Parathyroid adenoma (tissue), 2 donors: ENCODE measurements at regions not wholly inside any gene's neighbourhood (a gene's known extent, or its start where the extent isn't known, plus 50 kb on each side); places are given as distances from the start of the nearest gene placed in this dataset.

ENCODE experiments used
- H2AFZ ChIP-seq: fragments of 300-600 bp; sonication (generic); one replicate; pipeline ENCODE4 v1.7.0; 2017; ENCODE audit warnings: antibody characterized with exemption, mild to moderate bottlenecking
- H3K27ac ChIP-seq: fragments of 300-600 bp; sonication (generic); one replicate; pipeline ENCODE4 v1.7.0; 2017
- H3K27me3 ChIP-seq: fragments of 300-600 bp; sonication (generic); one replicate; pipeline ENCODE4 v1.7.0; 2017; ENCODE audit warnings: low read length; ENCODE audit not compliant: control insufficient read depth, insufficient read depth
- H3K36me3 ChIP-seq: fragments of 300-600 bp; sonication (generic); one replicate; pipeline ENCODE4 v1.7.0; 2017; ENCODE audit warnings: low read length; ENCODE audit not compliant: control insufficient read depth, insufficient read depth
- H3K4me1 ChIP-seq: fragments of 300-600 bp; sonication (generic); one replicate; pipeline ENCODE4 v1.7.0; 2017; ENCODE audit warnings: control low read depth
- H3K4me2 ChIP-seq: fragments of 300-600 bp; sonication (generic); one replicate; pipeline ENCODE4 v1.7.0; 2017; ENCODE audit warnings: low read length
- H3K4me3 ChIP-seq: fragments of 300-600 bp; sonication (generic); one replicate; pipeline ENCODE4 v1.7.0; 2017; ENCODE audit warnings: low read depth, low read length
- H3K79me2 ChIP-seq: fragments of 300-600 bp; sonication (generic); one replicate; pipeline ENCODE4 v1.7.0; 2017; ENCODE audit warnings: control low read depth
- H3K9ac ChIP-seq: fragments of 300-600 bp; sonication (generic); one replicate; pipeline ENCODE4 v1.7.0; 2017; ENCODE audit warnings: mild to moderate bottlenecking
- H3K9me3 ChIP-seq: fragments of 300-600 bp; sonication (generic); one replicate; pipeline ENCODE4 v1.7.0; 2017; ENCODE audit warnings: low read length; ENCODE audit not compliant: control insufficient read depth
- TF ChIP-seq, protein P1 (sequence below): fragments of 300-600 bp; sonication (generic); IDR thresholded peaks from one replicate; pipeline ENCODE4 v1.7.0; 2017; ENCODE audit warnings: antibody characterized with exemption, mild to moderate bottlenecking
- donor health status: primary hyperparathyroidism.

DNA sequence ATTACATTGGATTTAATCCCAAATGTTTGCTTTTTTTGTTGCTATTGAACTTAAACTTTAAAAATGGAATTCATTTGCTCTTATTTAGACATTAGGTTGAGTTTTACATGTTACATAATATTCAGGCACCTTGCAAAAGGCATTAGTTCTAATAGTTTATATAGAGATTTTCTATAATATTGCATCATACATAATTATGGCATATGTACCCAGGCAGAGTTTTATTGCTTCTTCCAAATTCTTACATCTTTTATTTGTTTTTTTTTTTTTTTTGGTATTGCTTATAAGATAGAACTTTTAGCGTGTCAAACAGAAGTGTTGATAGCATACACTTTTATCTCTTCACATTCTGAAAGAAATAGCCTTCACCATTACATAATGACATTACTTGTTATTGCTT is 487.7 kb downstream of the GABRG1 start:
- no peaks in the 10 kb centered on the region for H3K27me3 ChIP-seq
- no peaks in the 10 kb centered on the region for H3K4me1 ChIP-seq
- no peak overlapping the region for H3K4me2 ChIP-seq
- no peaks in the 10 kb centered on the region for H3K9me3 ChIP-seq
- H3K9ac ChIP-seq: no peak overlapping the region
- TF ChIP-seq, protein P1, sequence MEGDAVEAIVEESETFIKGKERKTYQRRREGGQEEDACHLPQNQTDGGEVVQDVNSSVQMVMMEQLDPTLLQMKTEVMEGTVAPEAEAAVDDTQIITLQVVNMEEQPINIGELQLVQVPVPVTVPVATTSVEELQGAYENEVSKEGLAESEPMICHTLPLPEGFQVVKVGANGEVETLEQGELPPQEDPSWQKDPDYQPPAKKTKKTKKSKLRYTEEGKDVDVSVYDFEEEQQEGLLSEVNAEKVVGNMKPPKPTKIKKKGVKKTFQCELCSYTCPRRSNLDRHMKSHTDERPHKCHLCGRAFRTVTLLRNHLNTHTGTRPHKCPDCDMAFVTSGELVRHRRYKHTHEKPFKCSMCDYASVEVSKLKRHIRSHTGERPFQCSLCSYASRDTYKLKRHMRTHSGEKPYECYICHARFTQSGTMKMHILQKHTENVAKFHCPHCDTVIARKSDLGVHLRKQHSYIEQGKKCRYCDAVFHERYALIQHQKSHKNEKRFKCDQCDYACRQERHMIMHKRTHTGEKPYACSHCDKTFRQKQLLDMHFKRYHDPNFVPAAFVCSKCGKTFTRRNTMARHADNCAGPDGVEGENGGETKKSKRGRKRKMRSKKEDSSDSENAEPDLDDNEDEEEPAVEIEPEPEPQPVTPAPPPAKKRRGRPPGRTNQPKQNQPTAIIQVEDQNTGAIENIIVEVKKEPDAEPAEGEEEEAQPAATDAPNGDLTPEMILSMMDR: no peak
- H3K4me3 ChIP-seq: no peak overlapping the region
- no peak overlapping the region for H2AFZ ChIP-seq
- no peaks in the 10 kb centered on the region for H3K79me2 ChIP-seq
- no peaks in the 10 kb centered on the region for H3K36me3 ChIP-seq
- no peak overlapping the region for H3K27ac ChIP-seq

DNA sequence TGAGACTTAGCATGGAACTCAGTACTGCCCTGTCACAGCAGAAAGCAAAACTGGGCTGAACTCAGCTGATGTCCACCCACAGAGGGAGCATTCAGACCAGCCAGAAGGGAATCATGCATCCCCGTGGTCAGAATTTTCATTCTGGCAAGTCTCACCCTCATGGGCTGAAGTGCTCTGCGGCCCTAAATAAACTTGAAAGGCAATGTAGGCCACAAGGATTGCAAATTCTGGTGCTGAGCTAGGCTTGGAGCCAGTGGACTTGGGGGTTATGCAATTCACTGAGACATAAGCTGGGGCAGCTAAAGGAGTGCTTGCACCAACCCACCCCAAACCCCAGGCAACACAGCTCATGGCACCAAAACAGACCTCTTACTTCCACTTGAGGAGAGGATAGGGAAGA is 494.1 kb downstream of the GABRG1 start:
- Histone ChIP-seq H2AFZ (no peak overlapping the region), H3K79me2 (no peaks in the 10 kb centered on the region), H3K9ac (no peak overlapping the region), H3K9me3 (no peaks in the 10 kb centered on the region), H3K4me2 (no peak overlapping the region), H3K4me3 (no peak overlapping the region), H3K36me3 (no peaks in the 10 kb centered on the region), H3K27ac (no peak overlapping the region), H3K4me1 (no peaks in the 10 kb centered on the region), H3K27me3 (no peaks in the 10 kb centered on the region)
- TF ChIP-seq, protein P1: no peak

DNA sequence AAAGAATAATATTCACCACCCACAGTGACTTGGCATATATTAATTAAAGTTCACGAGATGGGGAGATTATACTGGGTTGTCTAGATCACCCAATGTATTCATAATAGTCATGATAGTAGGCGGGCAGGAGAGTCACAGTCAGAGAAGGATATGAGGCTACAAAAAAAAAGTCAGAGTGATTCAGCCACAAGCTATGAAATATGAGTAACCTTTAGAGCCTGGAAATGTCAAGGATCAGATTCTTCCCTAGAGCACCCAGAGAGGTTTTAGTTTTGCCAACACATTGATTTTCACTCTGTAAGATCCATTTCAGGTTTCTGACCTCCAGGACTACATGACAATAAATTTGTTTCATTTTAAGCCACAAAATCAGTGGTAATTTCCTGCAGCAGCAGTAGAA is 501.9 kb downstream of the GABRG1 start:
- H3K79me2 ChIP-seq: no peaks in the 10 kb centered on the region
- H3K27me3 ChIP-seq: no peaks in the 10 kb centered on the region
- no peak overlapping the region for H2AFZ ChIP-seq
- no peak overlapping the region for H3K9ac ChIP-seq
- H3K4me3 ChIP-seq: no peak overlapping the region
- H3K4me2 ChIP-seq: no peak overlapping the region
- no peaks in the 10 kb centered on the region for H3K4me1 ChIP-seq
- H3K9me3 ChIP-seq: no peaks in the 10 kb centered on the region
- TF ChIP-seq, protein P1: no peak
- no peak overlapping the region for H3K27ac ChIP-seq
- H3K36me3 ChIP-seq: no peaks in the 10 kb centered on the region

DNA sequence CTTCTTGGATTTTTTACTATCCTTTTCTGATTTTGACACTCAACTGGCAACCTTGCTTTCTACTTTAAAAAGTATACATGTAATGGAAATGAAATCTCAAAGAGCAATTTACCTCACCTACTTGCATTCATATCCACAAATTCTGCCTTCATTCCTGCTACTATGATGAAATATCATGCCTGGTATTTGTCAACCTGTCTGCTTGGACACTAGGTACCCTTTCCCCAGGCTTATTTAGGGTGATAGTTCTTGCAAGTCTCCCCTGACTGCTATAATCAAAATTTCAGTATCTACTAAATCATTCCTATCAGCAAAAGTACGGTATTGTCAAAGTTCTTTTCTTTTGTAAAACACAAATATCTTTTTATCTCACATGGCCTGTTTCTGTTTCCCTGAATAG is 503.0 kb downstream of the GABRG1 start:
- Histone ChIP-seq H3K4me2 (no peak overlapping the region), H3K9ac (no peak overlapping the region), H3K4me3 (no peak overlapping the region), H3K4me1 (no peaks in the 10 kb centered on the region), H2AFZ (no peak overlapping the region), H3K79me2 (no peaks in the 10 kb centered on the region), H3K27me3 (no peaks in the 10 kb centered on the region), H3K9me3 (no peaks in the 10 kb centered on the region), H3K27ac (no peak overlapping the region), H3K36me3 (no peaks in the 10 kb centered on the region)
- TF ChIP-seq, protein P1: no peak

DNA sequence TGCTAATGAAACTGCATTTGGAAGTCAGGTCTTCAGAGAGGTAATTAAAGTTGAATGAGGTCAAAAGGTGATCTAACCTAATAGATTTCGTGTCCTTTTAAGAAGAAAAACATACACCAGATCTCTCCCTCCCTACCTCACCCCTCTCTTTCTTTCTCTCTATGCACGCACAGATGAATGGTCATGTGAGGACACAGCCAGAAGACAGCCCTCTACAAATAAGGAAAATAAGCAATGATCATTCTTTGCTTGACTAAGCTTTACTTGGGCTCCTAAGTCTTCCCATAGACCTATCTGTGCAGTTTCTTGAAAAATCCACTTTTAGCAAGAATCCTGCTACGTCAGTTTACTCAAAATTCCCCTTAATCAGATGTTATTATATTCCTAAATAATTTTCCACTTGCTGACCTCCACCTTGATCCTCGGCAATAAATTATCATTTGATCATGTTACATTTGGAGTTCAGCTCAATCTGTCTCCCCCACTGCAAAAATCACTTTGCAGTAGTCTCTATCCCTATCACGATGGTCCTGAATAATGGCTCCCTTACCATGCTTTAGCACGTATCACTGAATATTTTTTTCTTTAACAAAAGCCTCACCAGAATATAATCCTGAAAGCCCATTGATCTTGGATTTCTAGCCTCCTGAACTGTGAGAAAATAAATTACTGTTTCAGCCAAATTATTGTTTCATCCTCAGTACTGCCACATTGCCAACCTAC is 527.3 kb downstream of the GABRG1 start:
- Histone ChIP-seq H3K27me3 (no peaks in the 10 kb centered on the region), H3K79me2 (no peaks in the 10 kb centered on the region), H3K27ac (no peak overlapping the region), H3K4me1 (no peaks in the 10 kb centered on the region), H3K36me3 (no peaks in the 10 kb centered on the region), H3K4me2 (no peak overlapping the region), H2AFZ (no peak overlapping the region), H3K9me3 (no peaks in the 10 kb centered on the region), H3K4me3 (no peak overlapping the region), H3K9ac (no peak overlapping the region)
- TF ChIP-seq, protein P1: no peak
